ENCODE measurements at regions not wholly inside any gene's neighbourhood (a gene's known extent, or its start where the extent isn't known, plus 50 kb on each side); places are given as distances from the start of the nearest gene placed in this dataset.

DNA sequence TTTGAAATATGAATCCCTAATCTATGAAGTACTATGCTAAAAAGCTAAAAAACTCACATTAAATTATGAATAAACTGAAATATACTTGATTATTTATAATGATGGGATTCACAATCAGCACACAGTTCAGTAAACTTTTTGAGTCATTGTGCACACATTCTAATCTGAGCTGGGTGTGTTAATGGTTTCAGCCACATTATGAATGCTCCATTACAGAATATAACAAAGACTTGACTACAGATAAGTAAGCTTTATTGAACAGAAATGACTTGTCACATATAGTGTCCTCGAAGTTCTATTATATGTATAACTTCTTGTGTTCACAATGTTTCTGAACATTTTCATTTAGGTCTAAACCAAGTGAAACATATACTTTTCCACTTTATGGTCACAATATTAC is 1649.9 kb upstream of the IGFBP7 start:
- TF ChIP-seq, protein P1, sequence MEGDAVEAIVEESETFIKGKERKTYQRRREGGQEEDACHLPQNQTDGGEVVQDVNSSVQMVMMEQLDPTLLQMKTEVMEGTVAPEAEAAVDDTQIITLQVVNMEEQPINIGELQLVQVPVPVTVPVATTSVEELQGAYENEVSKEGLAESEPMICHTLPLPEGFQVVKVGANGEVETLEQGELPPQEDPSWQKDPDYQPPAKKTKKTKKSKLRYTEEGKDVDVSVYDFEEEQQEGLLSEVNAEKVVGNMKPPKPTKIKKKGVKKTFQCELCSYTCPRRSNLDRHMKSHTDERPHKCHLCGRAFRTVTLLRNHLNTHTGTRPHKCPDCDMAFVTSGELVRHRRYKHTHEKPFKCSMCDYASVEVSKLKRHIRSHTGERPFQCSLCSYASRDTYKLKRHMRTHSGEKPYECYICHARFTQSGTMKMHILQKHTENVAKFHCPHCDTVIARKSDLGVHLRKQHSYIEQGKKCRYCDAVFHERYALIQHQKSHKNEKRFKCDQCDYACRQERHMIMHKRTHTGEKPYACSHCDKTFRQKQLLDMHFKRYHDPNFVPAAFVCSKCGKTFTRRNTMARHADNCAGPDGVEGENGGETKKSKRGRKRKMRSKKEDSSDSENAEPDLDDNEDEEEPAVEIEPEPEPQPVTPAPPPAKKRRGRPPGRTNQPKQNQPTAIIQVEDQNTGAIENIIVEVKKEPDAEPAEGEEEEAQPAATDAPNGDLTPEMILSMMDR (IDR thresholded peaks at IDR 0.05; ENCODE audit: insufficient read depth, missing control alignments), result no peak
- no peak for DNase-seq (ENCODE audit: insufficient read length, low spot score)
- FAIRE-seq, result peak; percentile 46

DNA sequence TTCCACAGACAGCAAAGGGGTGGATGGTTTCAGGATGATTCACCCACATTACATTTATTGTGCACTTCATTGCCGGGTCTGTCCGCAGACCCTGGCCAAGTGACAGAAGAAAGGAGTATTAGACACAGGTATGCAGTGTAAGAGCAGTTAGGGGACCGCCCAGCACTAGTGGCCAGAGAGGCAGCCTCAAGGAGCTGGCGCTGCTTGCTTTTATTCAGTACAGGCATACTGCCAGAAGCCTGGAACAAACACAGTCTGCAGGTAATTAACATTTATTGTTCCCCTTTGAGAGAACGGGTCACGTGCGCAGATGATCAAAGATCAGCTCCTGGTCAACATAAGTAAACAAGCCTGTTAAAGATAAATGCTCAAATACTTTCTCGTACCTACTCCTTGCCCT is 1639.0 kb upstream of the IGFBP7 start:
- no peak for DNase-seq (ENCODE audit: insufficient read length, low spot score)

DNA sequence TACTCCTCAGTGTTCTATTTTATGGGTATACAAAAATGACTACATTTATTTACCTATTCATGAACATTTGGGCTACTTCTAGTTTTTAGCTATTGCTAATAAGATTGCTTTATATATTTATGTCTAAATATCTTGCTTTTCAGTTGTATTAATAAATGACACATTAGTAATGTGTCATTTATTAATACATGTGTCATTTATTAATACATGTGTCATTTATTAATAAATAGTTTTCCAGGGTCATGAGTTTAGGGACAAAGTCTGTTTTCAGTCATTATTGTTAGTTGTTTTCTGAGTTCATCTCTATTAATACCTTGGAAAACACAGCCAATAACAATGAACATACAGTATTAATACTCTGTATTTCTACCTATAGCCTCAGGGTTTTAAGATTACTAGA is 1630.7 kb upstream of the IGFBP7 start:
- FAIRE-seq (no peak), DNase-seq (ENCODE audit: insufficient read length, low spot score) (no peak)
- TF ChIP-seq, protein P1 (IDR thresholded peaks at IDR 0.05; ENCODE audit: insufficient read depth, missing control alignments), result no peak

More for the DNA sequence above, 1639.0 kb upstream of the IGFBP7 start:
- TF ChIP-seq, protein P1 (IDR thresholded peaks at IDR 0.05; ENCODE audit: insufficient read depth, missing control alignments), result no peak
- no peak for FAIRE-seq

DNA sequence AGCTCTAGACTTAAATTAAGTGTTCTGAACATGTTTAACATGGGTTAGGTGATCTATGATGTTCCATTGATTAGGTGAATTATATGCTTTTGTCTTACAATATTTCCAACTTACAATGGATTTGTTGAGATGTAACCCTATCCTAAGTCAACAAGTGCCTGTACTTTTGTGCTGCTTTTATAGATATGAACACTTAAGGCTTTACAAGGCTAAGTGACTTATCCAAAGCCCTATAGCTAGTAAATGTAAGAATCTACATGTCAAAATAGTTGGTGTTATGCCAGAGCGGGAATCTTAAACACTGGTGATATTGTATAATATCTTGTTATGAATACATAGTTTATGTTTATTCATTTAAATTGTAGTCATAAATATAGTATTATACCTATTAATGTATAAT is 1629.1 kb upstream of the IGFBP7 start:
- DNase-seq (ENCODE audit: insufficient read length, low spot score), result no peak
- TF ChIP-seq, protein P1 (IDR thresholded peaks at IDR 0.05; ENCODE audit: insufficient read depth, missing control alignments), result no peak
- FAIRE-seq, result no peak

DNA sequence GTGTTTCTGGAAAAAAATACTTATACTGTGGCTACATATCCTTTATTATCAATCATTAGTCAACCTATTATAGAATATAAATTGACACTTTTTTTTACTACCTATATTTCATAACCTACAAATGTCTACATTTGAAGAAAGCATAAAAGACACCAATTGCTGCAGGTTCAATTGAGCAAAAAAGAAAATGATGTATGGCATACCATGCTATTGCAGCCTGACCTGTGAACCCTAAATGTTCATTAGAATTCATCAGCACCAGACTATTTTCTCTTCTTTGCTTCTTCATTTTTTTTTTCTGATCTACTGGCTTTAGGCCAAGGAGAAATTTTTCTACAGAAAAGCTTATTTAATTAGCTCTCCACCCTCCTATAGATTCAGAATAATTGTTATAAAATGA is 1628.2 kb upstream of the IGFBP7 start:
- DNase-seq (ENCODE audit: insufficient read length, low spot score) (no peak), FAIRE-seq (no peak)
- TF ChIP-seq, protein P1 (IDR thresholded peaks at IDR 0.05; ENCODE audit: insufficient read depth, missing control alignments), result no peak

DNA sequence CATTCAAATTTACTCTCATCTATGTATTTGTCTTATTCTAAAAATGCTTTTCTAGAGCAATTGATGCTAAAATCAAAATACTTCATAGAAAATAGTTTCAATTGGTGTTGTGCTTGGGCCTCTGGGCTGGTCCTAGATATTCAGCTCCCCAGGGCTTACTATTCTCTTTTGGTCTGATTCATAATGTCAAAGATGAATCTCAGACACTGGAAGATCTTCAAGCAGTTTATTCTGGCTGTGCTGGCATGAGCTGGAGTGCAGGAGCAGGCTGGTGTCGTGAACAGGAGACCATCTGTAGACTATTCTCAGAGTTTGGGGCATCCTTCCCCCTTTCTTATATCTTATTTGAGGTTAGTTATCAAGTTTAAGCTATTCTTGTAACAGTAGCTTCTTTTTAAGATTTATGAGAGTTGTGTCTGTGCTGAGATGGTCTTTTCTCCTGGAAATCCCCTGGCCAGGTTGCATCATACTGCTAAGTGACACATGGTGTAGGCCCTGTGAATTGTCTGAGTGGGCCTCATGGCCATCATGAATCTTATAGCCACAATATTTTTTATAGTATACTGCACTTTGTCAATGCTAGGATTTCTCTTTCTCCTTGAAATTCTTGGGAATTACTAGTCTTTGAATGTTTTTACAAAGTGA is 1624.0 kb upstream of the IGFBP7 start:
- DNase-seq (ENCODE audit: insufficient read length, low spot score) (no peak), FAIRE-seq (no peak)
- TF ChIP-seq, protein P1 (IDR thresholded peaks at IDR 0.05; ENCODE audit: insufficient read depth, missing control alignments), result no peak

DNA sequence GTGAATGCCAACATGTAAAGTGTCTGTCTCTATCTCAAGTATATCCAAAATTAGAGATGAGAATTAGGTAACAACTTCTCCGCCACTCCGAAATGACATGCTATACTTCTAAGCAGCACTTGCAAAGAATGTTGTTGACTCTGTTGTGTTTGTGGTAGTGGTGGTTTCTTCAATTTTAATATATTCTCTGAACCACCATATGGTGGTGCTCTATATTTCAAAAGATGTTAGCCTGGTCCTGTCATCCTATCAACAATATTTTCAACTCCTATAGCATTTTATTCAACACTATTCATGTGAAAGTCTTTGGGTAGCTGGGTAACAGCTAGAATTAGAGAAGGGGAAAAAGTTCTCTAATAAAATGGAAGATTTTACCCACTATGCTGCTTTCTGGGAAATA is 1622.8 kb upstream of the IGFBP7 start:
- DNase-seq (ENCODE audit: insufficient read length, low spot score) (no peak), FAIRE-seq (peak; percentile 11)
- TF ChIP-seq, protein P1 (IDR thresholded peaks at IDR 0.05; ENCODE audit: insufficient read depth, missing control alignments), result peak; percentile 30

Measured in D721Med (cell line).